ENCODE measurements at regions not wholly inside any gene's neighbourhood (a gene's known extent, or its start where the extent isn't known, plus 50 kb on each side); places are given as distances from the start of the nearest gene placed in this dataset.

GRCh38 chr3:30370681-30371271 is 235.6 kb upstream of the TGFBR2 start:
- TF ChIP-seq FOXA1 (IDR thresholded peaks at IDR 0.05): no peak
- TF ChIP-seq FOXM1 (IDR thresholded peaks at IDR 0.05; ENCODE audit: borderline replicate concordance): no peak
- no peak for TF ChIP-seq SP1 (IDR thresholded peaks at IDR 0.05)
- TF ChIP-seq ELF4 (IDR thresholded peaks at IDR 0.05): no peak
- TF ChIP-seq BHLHE40 (IDR thresholded peaks at IDR 0.05; ENCODE audit: borderline replicate concordance): no peak

All from HEK293T (cell line).